ENCODE measurements at regions not wholly inside any gene's neighbourhood (a gene's known extent, or its start where the extent isn't known, plus 50 kb on each side); places are given as distances from the start of the nearest gene placed in this dataset.

- TF ChIP-seq POLR2AphosphoS5 (IDR thresholded peaks at IDR 0.05; ENCODE audit: borderline replicate concordance, low read depth, low read length) (no peak), FOXP2 (optimal IDR thresholded peaks at IDR 0.05; ENCODE audit: control extremely low read depth, extremely low read length, insufficient read depth) (no peak)
Observed at GRCh38 chr7:69336976-69337375, 261.3 kb upstream of the AUTS2 start.
